HFF-Myc (cell line): ENCODE measurements at regions not wholly inside any gene's neighbourhood (a gene's known extent, or its start where the extent isn't known, plus 50 kb on each side); places are given as distances from the start of the nearest gene placed in this dataset.

Source experiments
- DNase-seq: peaks from one replicate; pipeline ENCODE4 v3.0.0-alpha.2; 2011; ENCODE audit warnings: low read depth; ENCODE audit errors: extremely low read depth
- H3K4me3 ChIP-seq: replicated peaks from 2 replicates; pipeline ENCODE4 v1.5.1; 2011; ENCODE audit warnings: low read depth, mild to moderate bottlenecking, control low read depth, low read length
- TF ChIP-seq, protein P1 (sequence below): IDR thresholded peaks from 2 replicates; pipeline ENCODE4 v1.5.1; 2012; ENCODE audit warnings: mild to moderate bottlenecking, low read depth, low read length, control low read depth; ENCODE audit errors: missing control alignments

DNA sequence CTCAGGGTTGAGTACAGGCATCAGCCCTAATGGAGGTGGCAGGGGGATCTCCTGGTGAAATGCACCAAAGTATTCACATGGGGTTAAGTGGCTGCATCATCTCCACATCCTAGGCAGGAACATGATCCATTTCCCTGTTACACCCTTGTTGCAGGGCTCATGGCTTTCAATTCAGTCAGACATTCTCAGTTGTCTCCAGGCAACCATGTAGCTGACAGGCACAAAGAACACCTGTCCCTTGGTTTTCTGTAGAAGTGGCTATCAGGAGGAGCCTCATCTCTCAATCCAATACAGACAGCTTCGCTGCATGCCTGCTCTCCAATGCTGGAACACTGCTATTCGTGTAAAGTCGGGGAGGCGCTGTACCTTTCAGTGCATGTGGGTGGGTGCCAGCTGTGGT, 299.0 kb upstream of the FOXG1 start:
- H3K4me3 ChIP-seq = no peak overlapping the region
- no peak for DNase-seq
- TF ChIP-seq, protein P1, sequence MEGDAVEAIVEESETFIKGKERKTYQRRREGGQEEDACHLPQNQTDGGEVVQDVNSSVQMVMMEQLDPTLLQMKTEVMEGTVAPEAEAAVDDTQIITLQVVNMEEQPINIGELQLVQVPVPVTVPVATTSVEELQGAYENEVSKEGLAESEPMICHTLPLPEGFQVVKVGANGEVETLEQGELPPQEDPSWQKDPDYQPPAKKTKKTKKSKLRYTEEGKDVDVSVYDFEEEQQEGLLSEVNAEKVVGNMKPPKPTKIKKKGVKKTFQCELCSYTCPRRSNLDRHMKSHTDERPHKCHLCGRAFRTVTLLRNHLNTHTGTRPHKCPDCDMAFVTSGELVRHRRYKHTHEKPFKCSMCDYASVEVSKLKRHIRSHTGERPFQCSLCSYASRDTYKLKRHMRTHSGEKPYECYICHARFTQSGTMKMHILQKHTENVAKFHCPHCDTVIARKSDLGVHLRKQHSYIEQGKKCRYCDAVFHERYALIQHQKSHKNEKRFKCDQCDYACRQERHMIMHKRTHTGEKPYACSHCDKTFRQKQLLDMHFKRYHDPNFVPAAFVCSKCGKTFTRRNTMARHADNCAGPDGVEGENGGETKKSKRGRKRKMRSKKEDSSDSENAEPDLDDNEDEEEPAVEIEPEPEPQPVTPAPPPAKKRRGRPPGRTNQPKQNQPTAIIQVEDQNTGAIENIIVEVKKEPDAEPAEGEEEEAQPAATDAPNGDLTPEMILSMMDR = no peak

DNA sequence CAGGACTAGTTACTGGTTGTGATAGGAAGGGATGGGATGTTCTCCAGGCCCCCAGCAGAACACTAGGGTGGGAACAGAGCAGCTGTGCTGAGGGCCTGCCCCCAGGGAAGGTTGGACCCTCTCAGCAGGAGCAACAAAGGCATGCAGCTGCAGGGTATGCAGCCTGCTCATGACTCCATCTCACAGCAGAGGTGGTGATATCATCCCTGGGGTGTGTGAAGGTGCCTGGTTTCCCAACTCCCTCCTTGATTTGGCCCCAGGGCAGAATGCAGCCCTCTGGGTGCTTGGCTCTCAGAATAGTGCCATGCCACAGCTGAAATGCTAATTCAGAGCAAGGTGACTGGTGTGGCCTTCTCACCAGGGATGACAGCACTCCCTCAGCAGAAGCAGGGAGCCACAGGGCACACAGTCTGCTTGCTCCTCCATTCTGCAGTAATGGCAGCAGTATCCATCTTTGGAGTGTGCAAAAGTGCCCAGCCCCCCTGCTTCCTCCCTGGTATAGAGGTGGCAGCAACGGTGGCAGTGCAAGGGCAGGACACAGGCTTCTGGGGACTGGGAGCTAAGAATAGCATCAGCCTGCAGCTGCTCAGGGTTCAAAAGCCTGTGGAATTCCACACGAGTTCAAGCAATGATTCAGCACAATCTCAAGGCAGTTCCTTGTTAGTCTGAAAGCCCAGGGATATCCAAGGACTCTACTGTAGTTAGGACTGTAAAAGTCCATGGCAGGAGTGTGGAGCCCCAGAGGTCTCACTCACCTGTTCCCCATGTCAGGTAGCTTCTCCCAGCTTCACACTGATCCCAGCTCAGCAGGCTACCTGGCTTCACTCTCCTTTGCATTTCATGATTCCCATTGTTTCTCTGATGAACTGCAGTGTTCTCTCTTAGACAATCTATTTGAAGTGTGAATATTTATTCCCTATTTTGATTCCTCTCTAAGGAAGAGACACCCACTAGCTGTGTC, 298.1 kb upstream of the FOXG1 start:
- TF ChIP-seq, protein P1 = no peak
- DNase-seq = no peak
- no peak overlapping the region for H3K4me3 ChIP-seq

DNA sequence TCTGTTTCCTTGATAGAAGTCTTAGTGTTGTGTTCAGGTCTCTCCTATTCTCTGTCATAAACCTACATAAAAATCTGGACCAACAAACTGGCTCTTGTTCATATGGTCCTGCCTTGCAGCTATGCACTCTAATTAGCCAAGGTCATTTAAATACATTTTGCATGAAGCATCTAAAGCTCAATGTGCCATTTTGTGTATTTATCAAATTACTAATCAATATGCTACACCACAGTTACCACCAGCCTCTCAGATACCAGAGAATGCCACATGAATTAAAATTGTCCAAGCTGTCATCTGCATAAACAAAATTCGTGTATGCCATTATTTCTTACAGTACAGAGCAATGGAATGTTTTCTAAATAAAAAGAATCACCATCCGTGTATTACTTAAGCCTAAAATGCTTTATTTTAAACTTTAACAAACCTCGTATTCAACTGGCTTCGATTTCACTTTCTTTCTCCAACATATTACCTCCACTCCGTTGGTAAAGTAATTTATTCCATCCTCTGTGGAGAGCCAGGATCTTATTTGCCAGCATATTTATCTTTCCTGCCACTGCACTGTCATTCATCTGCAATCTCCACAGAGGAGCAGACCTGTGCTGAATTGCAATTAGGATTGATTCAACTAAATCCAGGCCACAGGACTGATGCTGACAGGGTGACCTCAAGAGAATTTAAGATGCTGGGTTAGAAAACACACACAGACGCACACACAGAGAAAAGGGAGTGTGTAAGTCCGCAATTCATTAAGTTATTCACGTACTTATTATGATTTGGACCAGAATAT, 284.1 kb upstream of the FOXG1 start:
- no peak for DNase-seq
- TF ChIP-seq, protein P1 = no peak
- H3K4me3 ChIP-seq = no peak overlapping the region

DNA sequence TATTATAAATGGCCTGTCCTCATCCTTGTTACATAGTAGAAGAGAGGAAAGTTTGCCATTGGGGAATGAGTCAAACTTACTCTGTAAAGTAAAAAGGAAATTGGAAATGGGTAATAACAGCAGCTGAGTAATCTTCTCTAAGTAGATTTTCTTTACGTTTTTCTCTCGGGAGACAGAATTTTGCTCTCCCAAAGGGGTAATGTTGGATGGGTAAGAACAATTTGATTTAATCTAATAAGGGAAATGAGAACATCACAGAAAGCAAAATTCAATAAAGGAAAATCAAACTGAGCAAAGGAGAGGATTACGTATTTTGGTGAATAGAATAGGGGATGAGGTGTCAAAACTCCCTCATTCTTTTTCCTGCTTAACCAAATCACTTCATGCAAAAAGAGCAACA, 283.1 kb upstream of the FOXG1 start:
- DNase-seq = no peak
- H3K4me3 ChIP-seq = no peak overlapping the region
- TF ChIP-seq, protein P1 = no peak

DNA sequence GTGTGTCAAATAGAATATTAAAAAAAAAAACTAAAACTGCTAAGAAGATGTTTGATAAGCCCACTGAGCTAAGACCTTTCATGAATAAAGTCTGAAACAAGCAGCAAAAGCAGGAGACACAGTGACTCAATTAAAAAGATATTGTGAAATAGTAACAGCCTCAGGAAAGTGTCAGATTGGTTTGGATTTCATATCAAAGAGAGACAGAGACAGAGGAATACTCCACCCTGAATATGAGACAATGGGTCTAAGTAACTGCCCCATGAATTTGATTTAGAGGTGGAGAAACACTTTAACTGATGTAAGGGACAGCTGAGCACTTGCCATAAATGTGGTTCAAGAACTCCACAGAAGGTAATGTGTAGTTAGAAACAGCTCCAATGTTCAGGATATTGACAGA, 277.9 kb upstream of the FOXG1 start:
- TF ChIP-seq, protein P1 = no peak
- DNase-seq = no peak
- no peak overlapping the region for H3K4me3 ChIP-seq

DNA sequence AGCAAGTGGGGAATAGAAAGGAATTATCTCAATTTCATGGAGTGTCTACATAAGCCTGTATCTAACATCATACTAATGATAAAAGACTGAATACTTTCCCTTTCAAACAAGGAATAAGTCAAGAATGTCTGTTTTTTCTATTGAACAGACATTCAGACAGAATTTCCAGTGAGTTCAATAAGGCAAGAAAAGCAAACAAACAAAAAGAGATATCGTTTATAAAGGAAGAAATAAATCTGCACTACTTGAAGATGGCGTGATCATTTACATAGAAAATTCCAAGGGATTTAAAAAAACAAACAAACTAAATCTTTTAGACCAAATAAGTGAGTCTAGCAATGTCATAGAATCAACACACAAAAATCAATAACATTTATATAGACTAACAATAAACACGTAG, 273.1 kb upstream of the FOXG1 start:
- TF ChIP-seq, protein P1 = no peak
- no peak overlapping the region for H3K4me3 ChIP-seq
- DNase-seq = no peak
